GM06990 (cell line): ENCODE measurements at regions not wholly inside any gene's neighbourhood (a gene's known extent, or its start where the extent isn't known, plus 50 kb on each side); places are given as distances from the start of the nearest gene placed in this dataset.

Experiments used
- DNase-seq: peaks from one replicate; pipeline ENCODE4 v3.0.0-alpha.2; 2011; ENCODE audit not compliant: insufficient read length; ENCODE audit errors: extremely low read depth
- H3K27me3 ChIP-seq: replicated peaks from 2 replicates; pipeline ENCODE4 v1.6.0; 2011; ENCODE audit warnings: low read length; ENCODE audit not compliant: control insufficient read depth, insufficient read depth
- H3K36me3 ChIP-seq: 2 replicates; pipeline ENCODE4 v1.5.1; 2011; ENCODE audit warnings: low read length; ENCODE audit not compliant: control insufficient read depth, insufficient read depth
- H3K4me3 ChIP-seq: replicated peaks from 2 replicates; pipeline ENCODE4 v1.5.1; 2011; ENCODE audit warnings: low read depth, mild to moderate bottlenecking, control low read depth, low read length
- TF ChIP-seq, protein P1 (sequence below): IDR thresholded peaks from 2 replicates; pipeline ENCODE4 v1.5.1; 2011; ENCODE audit warnings: low read length, control low read depth, mild to moderate bottlenecking, inconsistent platforms; ENCODE audit not compliant: insufficient read depth, poor library complexity, severe bottlenecking

DNA sequence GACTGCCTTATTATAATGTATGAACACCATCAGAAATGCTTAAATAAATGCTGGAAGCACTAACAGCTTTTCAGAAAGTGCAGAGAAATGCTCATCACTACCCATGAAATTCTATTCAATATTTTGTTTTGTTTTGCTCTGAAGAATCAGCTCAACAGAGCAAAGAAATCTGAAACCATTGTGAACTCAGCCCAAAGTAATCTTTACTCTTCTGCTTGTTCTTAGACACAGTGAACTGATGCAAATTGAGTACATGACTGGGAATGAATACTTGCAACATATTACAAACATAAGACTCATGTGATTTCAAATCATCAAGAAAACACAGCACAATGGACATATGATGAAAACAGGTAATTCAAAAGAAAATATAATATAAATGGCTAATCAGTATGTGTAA lies 404.6 kb upstream of the OPRM1 start:
- DNase-seq, result no peak
- Histone ChIP-seq H3K4me3 (no peak overlapping the region), H3K36me3 (no peaks in the 10 kb centered on the region), H3K27me3 (no peaks in the 10 kb centered on the region)
- TF ChIP-seq, protein P1, sequence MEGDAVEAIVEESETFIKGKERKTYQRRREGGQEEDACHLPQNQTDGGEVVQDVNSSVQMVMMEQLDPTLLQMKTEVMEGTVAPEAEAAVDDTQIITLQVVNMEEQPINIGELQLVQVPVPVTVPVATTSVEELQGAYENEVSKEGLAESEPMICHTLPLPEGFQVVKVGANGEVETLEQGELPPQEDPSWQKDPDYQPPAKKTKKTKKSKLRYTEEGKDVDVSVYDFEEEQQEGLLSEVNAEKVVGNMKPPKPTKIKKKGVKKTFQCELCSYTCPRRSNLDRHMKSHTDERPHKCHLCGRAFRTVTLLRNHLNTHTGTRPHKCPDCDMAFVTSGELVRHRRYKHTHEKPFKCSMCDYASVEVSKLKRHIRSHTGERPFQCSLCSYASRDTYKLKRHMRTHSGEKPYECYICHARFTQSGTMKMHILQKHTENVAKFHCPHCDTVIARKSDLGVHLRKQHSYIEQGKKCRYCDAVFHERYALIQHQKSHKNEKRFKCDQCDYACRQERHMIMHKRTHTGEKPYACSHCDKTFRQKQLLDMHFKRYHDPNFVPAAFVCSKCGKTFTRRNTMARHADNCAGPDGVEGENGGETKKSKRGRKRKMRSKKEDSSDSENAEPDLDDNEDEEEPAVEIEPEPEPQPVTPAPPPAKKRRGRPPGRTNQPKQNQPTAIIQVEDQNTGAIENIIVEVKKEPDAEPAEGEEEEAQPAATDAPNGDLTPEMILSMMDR, result no peak

DNA sequence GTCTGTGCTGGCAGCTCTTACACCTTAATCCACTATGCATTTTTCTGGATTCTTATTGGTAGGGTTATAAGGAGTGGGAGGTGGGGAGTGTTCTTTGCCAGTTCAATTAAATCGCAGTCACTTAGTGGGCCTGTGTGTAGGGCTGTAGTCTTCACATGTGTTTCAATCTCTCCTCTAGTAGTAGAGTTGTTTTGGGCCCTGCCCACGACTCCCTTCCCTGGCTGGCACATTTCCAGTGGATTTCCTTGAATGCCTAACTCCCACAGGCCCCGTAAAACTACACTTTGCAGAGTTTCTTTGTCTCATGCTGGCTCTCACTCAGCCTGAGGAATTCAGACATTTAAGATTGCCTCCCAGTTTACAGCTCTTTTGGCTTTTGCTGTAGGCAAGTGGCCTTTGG lies 414.0 kb upstream of the OPRM1 start:
- TF ChIP-seq, protein P1, result no peak
- no peak overlapping the region for H3K4me3 ChIP-seq
- no peaks in the 10 kb centered on the region for H3K36me3 ChIP-seq
- H3K27me3 ChIP-seq, result no peaks in the 10 kb centered on the region
- no peak for DNase-seq

DNA sequence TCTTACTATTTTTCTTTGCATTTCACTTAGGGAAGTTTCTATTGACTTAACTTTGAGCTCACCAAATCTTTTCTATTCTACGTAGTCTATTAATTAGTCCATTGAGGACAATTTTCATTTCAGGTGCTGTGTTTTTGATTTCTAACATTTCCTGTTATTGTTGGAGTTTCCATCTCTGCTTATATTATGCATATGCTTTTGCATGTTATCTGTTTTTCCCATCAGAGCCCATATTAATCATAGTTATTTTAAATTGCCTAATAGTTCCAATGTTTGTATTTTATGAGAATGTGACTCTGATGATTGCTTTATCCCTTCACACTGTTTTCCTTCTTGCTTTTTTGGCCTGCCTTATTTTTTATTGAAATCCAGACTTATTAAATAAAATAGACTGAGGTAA lies 414.5 kb upstream of the OPRM1 start:
- TF ChIP-seq, protein P1, result no peak
- DNase-seq, result no peak
- Histone ChIP-seq H3K36me3 (no peaks in the 10 kb centered on the region), H3K27me3 (no peaks in the 10 kb centered on the region), H3K4me3 (no peak overlapping the region)

DNA sequence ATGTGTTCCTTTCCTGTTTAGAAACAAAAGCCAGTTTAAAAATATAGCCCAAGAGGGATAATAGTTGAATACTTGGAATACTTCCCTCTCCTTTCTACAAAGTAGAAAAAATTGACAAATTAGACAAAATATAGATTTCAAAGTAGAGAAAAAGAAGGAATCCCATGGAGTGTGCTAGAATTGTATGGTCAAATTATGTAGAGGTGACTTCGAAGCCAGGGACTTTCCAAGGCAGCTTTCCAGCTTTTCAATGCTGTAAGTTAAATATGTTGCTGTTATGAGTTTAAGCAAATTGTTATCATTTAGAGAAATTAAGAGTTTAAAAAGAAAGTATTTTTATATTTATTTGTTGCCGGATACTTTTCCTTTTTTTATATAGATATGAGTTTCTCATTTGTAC lies 415.5 kb upstream of the OPRM1 start:
- TF ChIP-seq, protein P1, result no peak
- DNase-seq, result no peak
- Histone ChIP-seq H3K27me3 (no peaks in the 10 kb centered on the region), H3K4me3 (no peak overlapping the region), H3K36me3 (no peaks in the 10 kb centered on the region)

DNA sequence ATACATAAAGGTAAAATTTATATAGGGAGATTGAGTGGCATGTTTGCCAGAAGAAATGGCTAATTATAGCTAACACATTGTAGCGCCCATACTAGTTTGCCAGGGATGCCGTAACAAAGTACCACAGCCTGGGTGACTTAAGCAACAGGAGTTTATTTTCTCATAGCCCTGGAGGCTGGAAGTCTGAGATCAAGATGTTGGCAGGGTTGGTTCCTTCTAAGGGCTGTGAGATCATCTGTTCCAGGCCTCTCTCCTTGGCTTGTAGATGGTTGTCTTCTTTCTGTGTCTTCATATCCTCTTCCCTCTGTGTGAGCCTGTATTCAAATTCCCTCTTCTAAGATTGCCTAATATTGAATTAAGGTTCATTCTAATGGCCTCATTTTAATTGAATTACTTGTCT lies 417.5 kb upstream of the OPRM1 start:
- no peaks in the 10 kb centered on the region for H3K27me3 ChIP-seq
- no peak overlapping the region for H3K4me3 ChIP-seq
- DNase-seq, result no peak
- H3K36me3 ChIP-seq, result no peaks in the 10 kb centered on the region
- TF ChIP-seq, protein P1, result no peak

DNA sequence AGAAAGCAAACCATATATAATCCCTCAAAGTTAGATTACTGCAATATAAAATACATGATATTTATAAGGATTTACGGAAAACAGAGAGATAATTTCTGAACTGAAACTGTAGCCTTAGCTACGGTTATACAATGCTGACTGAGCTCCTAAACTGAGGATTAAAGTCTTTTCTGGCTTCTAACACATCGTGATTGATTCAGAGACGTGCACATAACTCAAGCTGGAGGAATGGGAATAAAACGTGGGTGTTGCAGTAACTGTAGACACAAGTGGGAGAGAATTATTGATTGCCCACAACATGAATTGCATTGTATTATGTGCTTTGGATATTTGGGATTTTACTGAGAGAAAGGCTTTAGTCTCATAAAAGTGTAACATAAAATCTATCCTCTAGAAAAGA lies 418.0 kb upstream of the OPRM1 start:
- Histone ChIP-seq H3K4me3 (no peak overlapping the region), H3K36me3 (no peaks in the 10 kb centered on the region), H3K27me3 (no peaks in the 10 kb centered on the region)
- TF ChIP-seq, protein P1, result no peak
- DNase-seq, result no peak
